K562 (cell line): ENCODE measurements at regions not wholly inside any gene's neighbourhood (a gene's known extent, or its start where the extent isn't known, plus 50 kb on each side); places are given as distances from the start of the nearest gene placed in this dataset.
A peak's percentile ranks its signal among the peaks of the same experiment; 100 is the strongest.

Experiments
- ATAC-seq: fragments of 200-7000 bp; cut with Tn5 transposase; 3 replicates; pipeline ENCODE4 v1.9.1; 2020; ENCODE audit warnings: moderate library complexity
- BruUV-seq: library from RNA; stranded (reverse); fragments of 400-500 nt; replicated peaks from 2 replicates; lab custom pipeline; 2021; lab: Mats Ljungman, UMichigan
- CTCF ChIA-PET: fragments of 300-600 bp; formaldehyde crosslinking; extraction: SDS; loops from one replicate; lab custom pipeline; 2021; ENCODE audit warnings: low intra/inter-chr PET ratio; lab: Yijun Ruan, JAX
- POLR2A ChIA-PET: fragments of 300-600, 350-650 bp; sonication (Branson Sonifier 250); formaldehyde crosslinking; extraction: SDS; loops from one replicate; lab custom pipeline; 2021; ENCODE audit warnings: antibody characterized with exemption, inconsistent platforms; lab: Yijun Ruan, JAX
- DNase-seq, 4 experiments: peaks; one replicate each; pipeline versions ENCODE4 v3.0.0 to v3.0.0-alpha.2; 2011 to 2018; ENCODE audit warnings: low spot score in 3 of 4, mixed read lengths in 3 of 4; ENCODE audit errors: extremely low read depth in 1 of 4
- FAIRE-seq: peaks from 2 replicates; lab custom pipeline; 2011; peaks lifted over from hg19 to GRCh38; lab: Jason Lieb, UNC
- H2AFZ ChIP-seq: 2 replicates; pipeline ENCODE4 v1.6.0; 2011; ENCODE audit warnings: low read depth, low read length, control low read depth, inconsistent platforms
- H3K27ac ChIP-seq: fragments of 200-600 bp; 3 replicates; pipeline ENCODE4 v1.8.0; 2011; ENCODE audit warnings: low read depth, mild to moderate bottlenecking, control low read depth, inconsistent platforms, low read length, moderate library complexity, mixed read lengths; ENCODE audit errors: extremely low read depth
- H3K27me3 ChIP-seq, 2 experiments: fragments of 300-600 bp in 1 of 2; 2 replicates in 1 of 2; 3 replicates in 1 of 2; pipeline versions ENCODE4 v1.6.0 to v1.8.0; 2011; ENCODE audit warnings: inconsistent platforms in 2 of 2, low read length in 2 of 2, mild to moderate bottlenecking in 1 of 2, mixed read lengths in 1 of 2, moderate library complexity in 1 of 2; ENCODE audit not compliant: control insufficient read depth in 2 of 2, insufficient read depth in 2 of 2
- H3K36me3 ChIP-seq: fragments of 300-600 bp; 3 replicates; pipeline ENCODE4 v1.8.0; 2011; ENCODE audit warnings: mild to moderate bottlenecking, low read length, inconsistent platforms; ENCODE audit not compliant: control insufficient read depth, insufficient read depth
- H3K4me1 ChIP-seq, 2 experiments: fragments of 200-600 bp in 1 of 2; replicated peaks in 1 of 2; 2 replicates in 1 of 2; 3 replicates in 1 of 2; pipeline versions ENCODE4 v1.5.1 to v1.8.0; 2011; ENCODE audit warnings: inconsistent platforms in 2 of 2, low read length in 2 of 2, mild to moderate bottlenecking in 1 of 2, mixed read lengths in 1 of 2, moderate library complexity in 1 of 2; ENCODE audit not compliant: control insufficient read depth in 2 of 2, insufficient read depth in 2 of 2
- H3K4me2 ChIP-seq: 2 replicates; pipeline ENCODE4 v1.6.1; 2011; ENCODE audit warnings: low read length, control low read depth, inconsistent platforms, mixed read lengths; ENCODE audit not compliant: insufficient read depth
- H3K4me3 ChIP-seq: fragments of 200-600 bp; sonication (generic), shearing (Covaris generic); 2 replicates; pipeline ENCODE4 v1.5.1; 2016; ENCODE audit warnings: control low read depth, inconsistent platforms
- H3K79me2 ChIP-seq: fragments of 200-600 bp; 3 replicates; pipeline ENCODE4 v1.8.0; 2011; ENCODE audit warnings: low read length, inconsistent platforms; ENCODE audit not compliant: control insufficient read depth, insufficient read depth
- H3K9ac ChIP-seq, 2 experiments: 2 replicates each; pipeline versions ENCODE4 v1.6.0 to v1.6.1; 2011; ENCODE audit warnings: low read depth in 2 of 2, low read length in 2 of 2, control low read depth in 1 of 2, inconsistent platforms in 1 of 2, mild to moderate bottlenecking in 1 of 2, mixed read lengths in 1 of 2; ENCODE audit not compliant: insufficient read depth in 1 of 2
- H3K9me1 ChIP-seq: one replicate; pipeline ENCODE4 v1.6.0; 2011; ENCODE audit warnings: inconsistent platforms, mild to moderate bottlenecking, low read length, moderate library complexity; ENCODE audit not compliant: control insufficient read depth, insufficient read depth
- H3K9me3 ChIP-seq: replicated peaks from 2 replicates; pipeline ENCODE4 v1.5.1; 2011; ENCODE audit warnings: low read depth, low read length, inconsistent platforms; ENCODE audit not compliant: control insufficient read depth, insufficient read depth
- H4K20me1 ChIP-seq: replicated peaks from 2 replicates; pipeline ENCODE4 v1.6.1; 2011; ENCODE audit warnings: low read length, inconsistent platforms, mixed read lengths; ENCODE audit not compliant: control insufficient read depth, insufficient read depth
- C11orf30 ChIP-seq: fragments of 450-650 bp; IDR thresholded peaks from 2 replicates; pipeline ENCODE4 v1.6.1; 2016; ENCODE audit warnings: low read depth, mild to moderate bottlenecking
- GABPA ChIP-seq: fragments of 200-800 bp; sonication (Bioruptor generic); conservative IDR thresholded peaks from 2 replicates; pipeline ENCODE4 v1.6.1; 2016; ENCODE audit warnings: low read depth, missing genetic modification characterization, missing compliant biosample characterization
- MAFF ChIP-seq: IDR thresholded peaks from 2 replicates; pipeline ENCODE4 v1.6.1; 2012; ENCODE audit warnings: low read length, improper control_type of control experiment
- MAFG ChIP-seq: fragments of 450-650 bp; conservative IDR thresholded peaks from 2 replicates; pipeline ENCODE4 v1.6.1; 2016; ENCODE audit warnings: missing genetic modification characterization, missing compliant biosample characterization
- MTA2 ChIP-seq: fragments of 450-650 bp; IDR thresholded peaks from 2 replicates; pipeline ENCODE4 v1.6.1; 2016; ENCODE audit warnings: low read depth
- NFIC ChIP-seq: fragments of 450-650 bp; IDR thresholded peaks from 2 replicates; pipeline ENCODE4 v1.6.1; 2017; ENCODE audit warnings: mild to moderate bottlenecking, inconsistent platforms
- YY1 ChIP-seq, 3 experiments: IDR thresholded peaks; 2 replicates each; pipeline ENCODE4 v1.6.1; 2011; ENCODE audit warnings: low read length in 2 of 3, mild to moderate bottlenecking in 2 of 3, moderate library complexity in 2 of 3, borderline replicate concordance in 1 of 3, control low read depth in 1 of 3, low read depth in 1 of 3; ENCODE audit not compliant: insufficient read depth in 3 of 3, insufficient replicate concordance in 2 of 3, control insufficient read depth in 1 of 3, insufficient read length in 1 of 3; ENCODE audit errors: extremely low read depth in 1 of 3
- ZNF316 ChIP-seq: fragments of 450-650 bp; IDR thresholded peaks from 2 replicates; pipeline ENCODE4 v1.6.1; 2016
- ZNF398 ChIP-seq: fragments of 250-450 bp; sonication (Bioruptor Pico); IDR thresholded peaks from 2 replicates; pipeline ENCODE4 v1.8.0; 2021; ENCODE audit warnings: moderate library complexity, mild to moderate bottlenecking, inconsistent platforms
- WGBS: fragments of 100-300 bp; shearing (Covaris generic); methylation state at CpG from one replicate; pipeline ENCODE4 v1.1.6; 2016; ENCODE audit warnings: low coverage, mixed read lengths; ENCODE audit not compliant: insufficient coverage; ENCODE audit errors: missing lambda C conversion rate; 5-methylcytosine and 5-hydroxymethylcytosine counted together
- in situ Hi-C: fragments of 300-500 bp; cut with MboI; formaldehyde crosslinking; loops from 4 replicates; pipeline ENCODE4 v1.15.0; 2018; ENCODE audit warnings: inconsistent platforms, mixed read lengths
- intact Hi-C: fragments of 100-400 bp; cut with micrococcal nuclease; formaldehyde crosslinking; loops from 2 replicates; pipeline ENCODE4 v1.14.2; 2022

- H3K4me3 ChIP-seq, result no peak overlapping the region
- no peaks in the 10 kb centered on the region for H3K36me3 ChIP-seq
- H3K27me3 ChIP-seq, result no peaks in the 10 kb centered on the region
- POLR2A ChIA-PET, result interaction anchor here (0.6 kb wide), 1 partner anchor 131 kb away, joined by 3 read pairs; no protein-coding TSS in a partner anchor
- H3K9me1 ChIP-seq, result no peaks in the 10 kb centered on the region
- no peak for FAIRE-seq
- intact Hi-C loops (loop anchor here (10.0 kb wide), 1 partner anchor 472 kb away; no protein-coding TSS in a partner anchor), in situ Hi-C loops (loop anchor here (5.0 kb wide), 1 partner anchor 145 kb away; no protein-coding TSS in a partner anchor)
- no peak overlapping the region for H3K9ac ChIP-seq
- 15% methylated on average over 7 of the region's 7 CpGs for WGBS
- 0 out of 3 replicates have a peak, but pooled peaks have one; percentile 40 for ATAC-seq
- no peaks in the 10 kb centered on the region for H3K79me2 ChIP-seq
- no peak overlapping the region for H3K27ac ChIP-seq
- peak in 1 of 4 experiments; percentile 11 for DNase-seq
- CTCF ChIA-PET, result interaction anchor here (0.6 to 1.6 kb wide), 3 partner anchors 9 to 167 kb away, joined by 3 to 7 read pairs (median 3); no protein-coding TSS in a partner anchor
- no peaks in the 10 kb centered on the region for H4K20me1 ChIP-seq
- H2AFZ ChIP-seq, result no peak overlapping the region
- BruUV-seq, result no TSS peak
- TF ChIP-seq ZNF398, result no peak
- TF ChIP-seq MAFF, result 0 out of 2 replicates have a peak, but pooled peaks have one; percentile 19
- peak in 1 of 3 experiments; percentile 27 for TF ChIP-seq YY1 (IDR thresholded peaks at IDR 0.05; ENCODE audit: borderline replicate concordance in 1 of 3, control insufficient read depth in 1 of 3, extremely low read depth in 1 of 3, insufficient read depth in 3 of 3, insufficient read length in 1 of 3, insufficient replicate concordance in 2 of 3, low read depth in 1 of 3, low read length in 2 of 3)
- peak; percentile 64 for TF ChIP-seq C11orf30
- TF ChIP-seq MTA2, result no peak
- no peak for TF ChIP-seq GABPA (tag)
- TF ChIP-seq NFIC, result peak; percentile 50
- TF ChIP-seq ZNF316, result peak; percentile 71
- TF ChIP-seq MAFG (tag), result peak; percentile 51; the same call in 1 of the 2 replicates
- no peaks in the 10 kb centered on the region; a peak in 2 of 5 replicates for H3K4me1 ChIP-seq
- peaks cover 4% of the 10 kb centered on the region; the same call in 1 of the 2 replicates for H3K9me3 ChIP-seq
- no peak overlapping the region for H3K4me2 ChIP-seq
Observed at GRCh38 chr7:131042269-131043160, 285.2 kb upstream of the MKLN1 start.
